ENCODE measurements at regions not wholly inside any gene's neighbourhood (a gene's known extent, or its start where the extent isn't known, plus 50 kb on each side); places are given as distances from the start of the nearest gene placed in this dataset.
"Not testable (repeated sequence)": the region's sequence is repeated elsewhere in the genome, so short reads cannot be mapped to it uniquely, and the experiment has no call there.

- TF ChIP-seq, protein P1, sequence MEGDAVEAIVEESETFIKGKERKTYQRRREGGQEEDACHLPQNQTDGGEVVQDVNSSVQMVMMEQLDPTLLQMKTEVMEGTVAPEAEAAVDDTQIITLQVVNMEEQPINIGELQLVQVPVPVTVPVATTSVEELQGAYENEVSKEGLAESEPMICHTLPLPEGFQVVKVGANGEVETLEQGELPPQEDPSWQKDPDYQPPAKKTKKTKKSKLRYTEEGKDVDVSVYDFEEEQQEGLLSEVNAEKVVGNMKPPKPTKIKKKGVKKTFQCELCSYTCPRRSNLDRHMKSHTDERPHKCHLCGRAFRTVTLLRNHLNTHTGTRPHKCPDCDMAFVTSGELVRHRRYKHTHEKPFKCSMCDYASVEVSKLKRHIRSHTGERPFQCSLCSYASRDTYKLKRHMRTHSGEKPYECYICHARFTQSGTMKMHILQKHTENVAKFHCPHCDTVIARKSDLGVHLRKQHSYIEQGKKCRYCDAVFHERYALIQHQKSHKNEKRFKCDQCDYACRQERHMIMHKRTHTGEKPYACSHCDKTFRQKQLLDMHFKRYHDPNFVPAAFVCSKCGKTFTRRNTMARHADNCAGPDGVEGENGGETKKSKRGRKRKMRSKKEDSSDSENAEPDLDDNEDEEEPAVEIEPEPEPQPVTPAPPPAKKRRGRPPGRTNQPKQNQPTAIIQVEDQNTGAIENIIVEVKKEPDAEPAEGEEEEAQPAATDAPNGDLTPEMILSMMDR (conservative IDR thresholded peaks at IDR 0.05) = not testable (repeated sequence)
- not testable (repeated sequence) for TF ChIP-seq EZH2 (IDR thresholded peaks at IDR 0.05; ENCODE audit: low read depth)
Observed at GRCh38 chr3:31101285-31101684, 206.8 kb upstream of the GADL1 start.
